ENCODE measurements at regions not wholly inside any gene's neighbourhood (a gene's known extent, or its start where the extent isn't known, plus 50 kb on each side); places are given as distances from the start of the nearest gene placed in this dataset.

DNA sequence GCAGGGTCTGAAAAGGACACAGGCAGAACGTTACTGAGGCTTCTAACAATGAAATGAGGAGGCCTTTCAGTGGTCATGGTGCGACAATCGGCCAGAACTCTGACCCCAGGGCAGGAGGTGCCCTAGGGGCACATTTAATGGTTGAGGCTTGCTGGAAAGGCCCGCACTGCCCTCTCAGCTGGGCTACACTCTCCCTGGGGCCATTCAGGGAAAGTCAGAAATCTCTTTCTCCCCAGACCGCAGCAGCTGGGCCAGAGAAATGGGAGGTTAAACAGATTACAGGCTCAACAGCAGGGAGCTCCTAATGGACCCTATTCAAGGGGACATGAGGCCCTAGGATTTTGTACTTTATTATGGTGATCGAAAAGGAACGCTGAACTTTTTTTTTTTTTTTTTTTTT is 85.6 kb upstream of the FGFR2 start:
- TF ChIP-seq, protein P1, sequence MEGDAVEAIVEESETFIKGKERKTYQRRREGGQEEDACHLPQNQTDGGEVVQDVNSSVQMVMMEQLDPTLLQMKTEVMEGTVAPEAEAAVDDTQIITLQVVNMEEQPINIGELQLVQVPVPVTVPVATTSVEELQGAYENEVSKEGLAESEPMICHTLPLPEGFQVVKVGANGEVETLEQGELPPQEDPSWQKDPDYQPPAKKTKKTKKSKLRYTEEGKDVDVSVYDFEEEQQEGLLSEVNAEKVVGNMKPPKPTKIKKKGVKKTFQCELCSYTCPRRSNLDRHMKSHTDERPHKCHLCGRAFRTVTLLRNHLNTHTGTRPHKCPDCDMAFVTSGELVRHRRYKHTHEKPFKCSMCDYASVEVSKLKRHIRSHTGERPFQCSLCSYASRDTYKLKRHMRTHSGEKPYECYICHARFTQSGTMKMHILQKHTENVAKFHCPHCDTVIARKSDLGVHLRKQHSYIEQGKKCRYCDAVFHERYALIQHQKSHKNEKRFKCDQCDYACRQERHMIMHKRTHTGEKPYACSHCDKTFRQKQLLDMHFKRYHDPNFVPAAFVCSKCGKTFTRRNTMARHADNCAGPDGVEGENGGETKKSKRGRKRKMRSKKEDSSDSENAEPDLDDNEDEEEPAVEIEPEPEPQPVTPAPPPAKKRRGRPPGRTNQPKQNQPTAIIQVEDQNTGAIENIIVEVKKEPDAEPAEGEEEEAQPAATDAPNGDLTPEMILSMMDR (IDR thresholded peaks at IDR 0.05; ENCODE audit: low read depth, low read length), result no peak
- no peak for TF ChIP-seq EZH2phosphoT487 (IDR thresholded peaks at IDR 0.05; ENCODE audit: low read depth)

Measured in OCI-LY3 (cell line).